HL-60 (cell line): ENCODE measurements at regions not wholly inside any gene's neighbourhood (a gene's known extent, or its start where the extent isn't known, plus 50 kb on each side); places are given as distances from the start of the nearest gene placed in this dataset.

ENCODE experiments used
- DNase-seq, 2 experiments: peaks; one replicate each; pipeline ENCODE4 v3.0.0-alpha.2; 2010 to 2020; ENCODE audit warnings: low read depth in 1 of 2, low spot score in 1 of 2
- H3K27ac ChIP-seq: fragments of 250-450 bp; sonication (Bioruptor Pico); replicated peaks from 2 replicates; pipeline ENCODE4 v1.5.1; 2020; ENCODE audit warnings: mild to moderate bottlenecking, moderate library complexity
- H3K27me3 ChIP-seq: fragments of 250-450 bp; sonication (Bioruptor Pico); 2 replicates; pipeline ENCODE4 v1.5.1; 2021; ENCODE audit warnings: mild to moderate bottlenecking, moderate library complexity; ENCODE audit not compliant: insufficient read depth, poor library complexity, severe bottlenecking
- H3K4me3 ChIP-seq: replicated peaks from 2 replicates; pipeline ENCODE4 v1.5.1; 2011; ENCODE audit warnings: mild to moderate bottlenecking, control low read depth, low read length; ENCODE audit not compliant: insufficient read depth
- CTCF ChIP-seq: IDR thresholded peaks from one replicate; pipeline ENCODE4 v1.5.1; 2011; ENCODE audit warnings: low read length, control low read depth, inconsistent platforms; ENCODE audit not compliant: insufficient read depth
- GABPA ChIP-seq: IDR thresholded peaks from 2 replicates; pipeline ENCODE4 v1.6.1; 2012; ENCODE audit warnings: low read depth
- POLR2AphosphoS5 ChIP-seq: IDR thresholded peaks from 2 replicates; pipeline ENCODE4 v1.6.1; 2012; ENCODE audit warnings: low read depth
- REST ChIP-seq: IDR thresholded peaks from 2 replicates; pipeline ENCODE4 v1.6.1; 2012; ENCODE audit warnings: low read depth; ENCODE audit not compliant: insufficient replicate concordance
- SPI1 ChIP-seq: IDR thresholded peaks from 2 replicates; pipeline ENCODE4 v1.6.1; 2012; ENCODE audit warnings: low read depth, mild to moderate bottlenecking, borderline replicate concordance

- no peaks in the 10 kb centered on the region for H3K27me3 ChIP-seq
- no peak overlapping the region for H3K27ac ChIP-seq
- H3K4me3 ChIP-seq: no peak overlapping the region
- DNase-seq: no peak
- no peak for TF ChIP-seq SPI1
- no peak for TF ChIP-seq CTCF
- no peak for TF ChIP-seq POLR2AphosphoS5
These were observed 127.2 kb downstream of the BBS10 start for GRCh38 chr12:76220980-76221379.

DNA sequence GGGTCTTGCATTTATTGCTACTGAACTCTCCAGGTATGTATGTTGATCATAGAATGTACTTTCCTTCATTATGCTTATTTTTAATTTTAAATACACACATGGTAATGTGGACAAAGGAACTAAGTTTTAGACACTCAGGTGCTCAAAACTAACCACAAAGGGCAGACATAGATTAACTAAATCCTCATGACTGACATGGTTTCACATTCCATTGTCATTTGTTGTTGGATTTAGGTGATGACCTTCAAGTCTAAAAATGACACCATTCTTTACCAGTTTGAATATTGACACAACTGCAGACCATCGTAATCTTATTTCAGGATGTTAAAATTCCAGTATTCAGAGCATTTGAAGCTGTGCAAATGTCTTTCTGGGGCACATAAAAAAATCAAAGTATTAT lies 128.4 kb downstream of the BBS10 start:
- H3K27ac ChIP-seq: no peak overlapping the region
- H3K4me3 ChIP-seq: no peak overlapping the region
- H3K27me3 ChIP-seq: no peaks in the 10 kb centered on the region
- TF ChIP-seq REST: no peak
- TF ChIP-seq POLR2AphosphoS5: no peak
- no peak for TF ChIP-seq CTCF
- no peak for TF ChIP-seq SPI1
- no peak for TF ChIP-seq GABPA
- no peak for DNase-seq

DNA sequence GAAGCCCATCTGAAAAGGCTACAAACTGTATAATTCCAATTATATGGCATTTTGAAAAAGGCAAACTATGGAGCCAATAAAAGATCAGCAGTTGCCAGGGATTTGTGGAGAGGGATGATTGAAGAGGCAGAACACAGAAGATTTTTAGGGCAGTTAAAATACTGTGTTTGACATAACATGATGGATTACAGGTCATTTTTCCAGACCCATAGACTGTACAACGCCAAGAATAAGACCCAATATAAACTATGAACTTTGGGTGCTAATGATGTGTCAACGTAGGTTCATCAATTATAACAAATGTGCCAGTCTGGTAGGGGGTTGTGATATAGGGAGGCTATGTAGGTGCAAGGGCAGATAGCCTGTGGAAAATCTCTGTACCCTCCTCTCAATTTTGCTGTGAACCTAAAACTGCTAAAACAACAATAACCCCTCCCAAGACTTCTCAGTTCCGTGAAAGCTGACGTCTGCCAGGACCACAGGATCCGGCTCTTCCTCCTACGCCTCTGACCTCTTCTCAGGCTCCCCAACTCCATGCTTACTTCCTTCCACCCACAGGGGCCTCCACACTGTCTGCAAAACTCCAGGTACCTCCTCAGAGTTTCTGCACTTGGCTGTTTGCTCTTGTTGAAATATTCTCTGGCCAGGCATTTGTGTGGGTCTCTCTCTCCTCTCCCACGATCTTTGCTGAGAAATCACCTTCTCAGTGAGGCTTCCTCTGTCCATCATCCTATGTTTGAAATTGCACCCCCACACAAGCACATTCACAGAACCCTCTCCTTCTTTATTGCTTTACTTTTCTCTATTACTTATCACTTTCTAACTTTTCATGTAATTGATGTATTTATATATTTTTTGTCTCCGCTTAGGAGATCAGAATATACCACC lies 131.4 kb downstream of the BBS10 start:
- TF ChIP-seq SPI1 (peak; percentile 11; the same call in 1 of the 2 replicates), GABPA (no peak), REST (no peak)
- Histone ChIP-seq H3K27ac (no peak overlapping the region), H3K4me3 (no peak overlapping the region), H3K27me3 (no peaks in the 10 kb centered on the region)
- peak in 1 of 2 experiments; percentile 12 for DNase-seq

DNA sequence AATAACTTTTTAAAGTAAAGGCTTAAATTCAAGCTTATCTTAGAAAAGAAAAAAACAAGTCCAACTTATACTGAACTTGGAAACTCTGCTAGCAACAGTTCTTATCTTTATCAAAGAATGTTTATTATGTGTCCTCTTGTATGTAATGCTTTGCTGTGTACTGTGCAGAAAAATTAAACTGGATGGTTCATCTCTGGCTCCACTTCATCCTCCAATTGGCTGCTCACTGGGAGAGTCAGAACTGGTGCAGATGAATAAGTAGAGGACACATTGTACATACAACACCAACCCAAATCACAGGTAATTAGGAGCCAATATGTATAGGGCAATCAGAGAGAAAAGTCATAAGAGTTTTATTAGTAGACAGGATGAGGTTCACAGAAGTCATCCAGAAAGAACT lies 123.6 kb upstream of the NAP1L1 start:
- no peaks in the 10 kb centered on the region for H3K27me3 ChIP-seq
- H3K27ac ChIP-seq: no peak overlapping the region
- no peak for DNase-seq
- no peak overlapping the region for H3K4me3 ChIP-seq
- TF ChIP-seq REST (no peak), POLR2AphosphoS5 (no peak), GABPA (no peak), SPI1 (no peak), CTCF (no peak)
